Hepatocyte (in vitro differentiated cells): ENCODE measurements at regions not wholly inside any gene's neighbourhood (a gene's known extent, or its start where the extent isn't known, plus 50 kb on each side); places are given as distances from the start of the nearest gene placed in this dataset.

Experiments used
- CTCF ChIP-seq: fragments of 200-600 bp; sonication (generic); IDR thresholded peaks from 2 replicates; pipeline ENCODE4 v1.5.1; 2016; ENCODE audit warnings: antibody characterized with exemption, mild to moderate bottlenecking; ENCODE audit not compliant: poor library complexity
- EZH2 ChIP-seq: fragments of 200-600 bp; sonication (generic); IDR thresholded peaks from 2 replicates; pipeline ENCODE4 v1.6.1; 2016; ENCODE audit warnings: antibody characterized with exemption, mild to moderate bottlenecking, borderline replicate concordance
- EZH2phosphoT487 ChIP-seq: fragments of 200-600 bp; sonication (generic); IDR thresholded peaks from one replicate; pipeline ENCODE4 v1.6.1; 2018; ENCODE audit warnings: antibody characterized with exemption, mild to moderate bottlenecking, low read depth, moderate library complexity; ENCODE audit not compliant: unreplicated experiment, severe bottlenecking

- TF ChIP-seq CTCF = no peak
- no peak for TF ChIP-seq EZH2phosphoT487
- TF ChIP-seq EZH2 = no peak
These were observed 66.8 kb upstream of the EGFL6 start for GRCh38 chrX:13502590-13502989.
